HUES6 (cell line): ENCODE measurements at regions not wholly inside any gene's neighbourhood (a gene's known extent, or its start where the extent isn't known, plus 50 kb on each side); places are given as distances from the start of the nearest gene placed in this dataset.

Source experiments
- H3K27ac ChIP-seq: 2 replicates; pipeline ENCODE4 v1.7.0; 2013; ENCODE audit warnings: low read depth, mild to moderate bottlenecking, low read length, inconsistent platforms
- H3K27me3 ChIP-seq: 2 replicates; pipeline ENCODE4 v1.6.1; 2013; ENCODE audit warnings: low read length; ENCODE audit not compliant: control insufficient read depth, insufficient read depth
- H3K36me3 ChIP-seq: 2 replicates; pipeline ENCODE4 v1.6.1; 2013; ENCODE audit warnings: low read length; ENCODE audit not compliant: control insufficient read depth, insufficient read depth
- H3K4me1 ChIP-seq: 2 replicates; pipeline ENCODE4 v1.6.1; 2013; ENCODE audit warnings: low read length; ENCODE audit not compliant: control insufficient read depth, insufficient read depth
- H3K4me3 ChIP-seq: 2 replicates; pipeline ENCODE4 v1.5.1; 2013; ENCODE audit warnings: low read depth, low read length
- H3K9ac ChIP-seq: one replicate; pipeline ENCODE4 v1.6.1; 2013; ENCODE audit warnings: mild to moderate bottlenecking, low read length
- H3K9me3 ChIP-seq: 2 replicates; pipeline ENCODE4 v1.6.1; 2013; ENCODE audit warnings: low read depth, low read length; ENCODE audit not compliant: control insufficient read depth, insufficient read depth

- Histone ChIP-seq H3K27me3 (no peaks in the 10 kb centered on the region), H3K9ac (no peak overlapping the region), H3K36me3 (no peaks in the 10 kb centered on the region), H3K4me1 (no peaks in the 10 kb centered on the region), H3K9me3 (no peaks in the 10 kb centered on the region), H3K27ac (no peak overlapping the region), H3K4me3 (no peak overlapping the region)
Observed at GRCh38 chr14:82422230-82422629, 888.6 kb upstream of the SEL1L start.

- Histone ChIP-seq H3K9me3 (0 out of 2 replicates have a peak, but pooled peaks cover 4% of the 10 kb centered on the region), H3K4me1 (no peaks in the 10 kb centered on the region; the same call in 1 of the 2 replicates), H3K4me3 (no peak overlapping the region), H3K27ac (no peak overlapping the region), H3K27me3 (no peaks in the 10 kb centered on the region), H3K9ac (no peak overlapping the region), H3K36me3 (no peaks in the 10 kb centered on the region)
Observed at GRCh38 chr14:82425261-82425660, 891.6 kb upstream of the SEL1L start.

GRCh38 chr14:82431031-82431430 is 897.4 kb upstream of the SEL1L start:
- H3K9ac ChIP-seq: no peak overlapping the region
- peaks cover 12% of the 10 kb centered on the region; the same call in 1 of the 2 replicates for H3K4me1 ChIP-seq
- H3K9me3 ChIP-seq: 0 out of 2 replicates have a peak, but pooled peaks cover 4% of the 10 kb centered on the region
- no peaks in the 10 kb centered on the region for H3K27me3 ChIP-seq
- no peaks in the 10 kb centered on the region for H3K36me3 ChIP-seq
- H3K4me3 ChIP-seq: no peak overlapping the region
- no peak overlapping the region for H3K27ac ChIP-seq

GRCh38 chr14:82432301-82433105 is 898.9 kb upstream of the SEL1L start:
- Histone ChIP-seq H3K27ac (no peak overlapping the region), H3K9me3 (0 out of 2 replicates have a peak, but pooled peaks cover 4% of the 10 kb centered on the region), H3K27me3 (no peaks in the 10 kb centered on the region), H3K9ac (no peak overlapping the region), H3K36me3 (no peaks in the 10 kb centered on the region), H3K4me1 (peaks cover 12% of the 10 kb centered on the region; the same call in 1 of the 2 replicates), H3K4me3 (no peak overlapping the region)

- Histone ChIP-seq H3K36me3 (no peaks in the 10 kb centered on the region), H3K27me3 (no peaks in the 10 kb centered on the region), H3K4me1 (no peaks in the 10 kb centered on the region), H3K9ac (no peak overlapping the region), H3K4me3 (no peak overlapping the region), H3K9me3 (no peaks in the 10 kb centered on the region), H3K27ac (no peak overlapping the region)
Observed at GRCh38 chr14:82438436-82438835, 904.8 kb upstream of the SEL1L start.

GRCh38 chr14:82441270-82441669 is 907.6 kb upstream of the SEL1L start:
- H3K4me3 ChIP-seq: no peak overlapping the region
- H3K27ac ChIP-seq: no peak overlapping the region
- H3K9ac ChIP-seq: no peak overlapping the region
- no peaks in the 10 kb centered on the region for H3K4me1 ChIP-seq
- H3K27me3 ChIP-seq: no peaks in the 10 kb centered on the region
- H3K36me3 ChIP-seq: no peaks in the 10 kb centered on the region
- no peaks in the 10 kb centered on the region for H3K9me3 ChIP-seq

- no peak overlapping the region for H3K9ac ChIP-seq
- H3K4me3 ChIP-seq: no peak overlapping the region
- H3K36me3 ChIP-seq: no peaks in the 10 kb centered on the region
- H3K27ac ChIP-seq: no peak overlapping the region
- H3K4me1 ChIP-seq: no peaks in the 10 kb centered on the region
- no peaks in the 10 kb centered on the region for H3K9me3 ChIP-seq
- no peaks in the 10 kb centered on the region for H3K27me3 ChIP-seq
Observed at GRCh38 chr14:82445810-82446570, 912.3 kb upstream of the SEL1L start.

- Histone ChIP-seq H3K4me1 (peaks cover 6% of the 10 kb centered on the region; the same call in 1 of the 2 replicates), H3K4me3 (no peak overlapping the region), H3K36me3 (no peaks in the 10 kb centered on the region), H3K9me3 (0 out of 2 replicates have a peak, but pooled peaks cover 6% of the 10 kb centered on the region), H3K27ac (no peak overlapping the region), H3K27me3 (no peaks in the 10 kb centered on the region), H3K9ac (no peak overlapping the region)
Observed at GRCh38 chr14:82447586-82447985, 913.9 kb upstream of the SEL1L start.

GRCh38 chr14:82449926-82450468 is 916.3 kb upstream of the SEL1L start:
- 0 out of 2 replicates have a peak, but pooled peaks cover 6% of the 10 kb centered on the region for H3K9me3 ChIP-seq
- peaks cover 6% of the 10 kb centered on the region; the same call in 1 of the 2 replicates for H3K4me1 ChIP-seq
- H3K27ac ChIP-seq: no peak overlapping the region
- H3K27me3 ChIP-seq: no peaks in the 10 kb centered on the region
- H3K4me3 ChIP-seq: no peak overlapping the region
- no peaks in the 10 kb centered on the region for H3K36me3 ChIP-seq
- H3K9ac ChIP-seq: no peak overlapping the region

- Histone ChIP-seq H3K36me3 (no peaks in the 10 kb centered on the region), H3K4me1 (peaks cover 6% of the 10 kb centered on the region; the same call in 1 of the 2 replicates), H3K27ac (0 out of 2 replicates have a peak overlapping the region, but pooled peaks have one; percentile 58), H3K9ac (no peak overlapping the region), H3K27me3 (no peaks in the 10 kb centered on the region), H3K4me3 (no peak overlapping the region), H3K9me3 (0 out of 2 replicates have a peak, but pooled peaks cover 6% of the 10 kb centered on the region)
Observed at GRCh38 chr14:82451675-82452074, 918.0 kb upstream of the SEL1L start.
